Caco-2 (cell line): ENCODE measurements at regions not wholly inside any gene's neighbourhood (a gene's known extent, or its start where the extent isn't known, plus 50 kb on each side); places are given as distances from the start of the nearest gene placed in this dataset.

Experiments used
- BruUV-seq: library from RNA; stranded (reverse); fragments of 400-500 nt; replicated peaks from 2 replicates; lab custom pipeline; 2021; lab: Mats Ljungman, UMichigan
- CTCF ChIA-PET: fragments of 300-600 bp; sonication (Branson Sonifier 250); formaldehyde crosslinking; loops from one replicate; lab custom pipeline; 2022; ENCODE audit warnings: antibody characterized with exemption; lab: Charles Lee
- POLR2A ChIA-PET: fragments of 300-600 bp; sonication (Branson Sonifier 250); formaldehyde crosslinking; loops from one replicate; lab custom pipeline; 2022; ENCODE audit warnings: antibody characterized with exemption; lab: Charles Lee
- DNase-seq, 2 experiments: peaks; one replicate each; pipeline versions ENCODE4 v3.0.0 to v3.0.0-alpha.2; 2020 to 2022
- H3K27me3 ChIP-seq: replicated peaks from 2 replicates; pipeline ENCODE4 v1.6.0; 2011; ENCODE audit warnings: low read length; ENCODE audit not compliant: control insufficient read depth, insufficient read depth
- H3K36me3 ChIP-seq: 2 replicates; pipeline ENCODE4 v1.5.1; 2011; ENCODE audit warnings: low read length; ENCODE audit not compliant: control insufficient read depth, insufficient read depth
- H3K4me1 ChIP-seq: fragments of 250-450 bp; sonication (Bioruptor Pico); 2 replicates; pipeline ENCODE4 v1.5.1; 2020; ENCODE audit warnings: mild to moderate bottlenecking
- H3K4me3 ChIP-seq: 2 replicates; pipeline ENCODE4 v1.5.1; 2011; ENCODE audit warnings: low read depth, mild to moderate bottlenecking, control low read depth, low read length
- H3K9me3 ChIP-seq: fragments of 250-450 bp; sonication (Bioruptor Pico); 2 replicates; pipeline ENCODE4 v1.5.1; 2020; ENCODE audit warnings: mild to moderate bottlenecking, moderate library complexity
- H3K27ac Mint-ChIP-seq: one replicate; pipeline ENCODE4 v1.8.0; 2022; ENCODE audit warnings: mixed read lengths; ENCODE audit not compliant: unreplicated experiment
- H3K27me3 Mint-ChIP-seq: one replicate; pipeline ENCODE4 v1.8.0; 2022; ENCODE audit warnings: mixed read lengths; ENCODE audit not compliant: insufficient read depth, unreplicated experiment
- H3K36me3 Mint-ChIP-seq: one replicate; pipeline ENCODE4 v1.8.0; 2022; ENCODE audit warnings: mild to moderate bottlenecking, mixed read lengths; ENCODE audit not compliant: insufficient read depth, unreplicated experiment
- H3K4me1 Mint-ChIP-seq: one replicate; pipeline ENCODE4 v1.8.0; 2022; ENCODE audit warnings: low read depth, mixed read lengths; ENCODE audit not compliant: unreplicated experiment
- H3K4me3 Mint-ChIP-seq: one replicate; pipeline ENCODE4 v1.8.0; 2022; ENCODE audit warnings: mild to moderate bottlenecking, moderate library complexity, mixed read lengths; ENCODE audit not compliant: unreplicated experiment
- H3K9me3 Mint-ChIP-seq: one replicate; pipeline ENCODE4 v1.8.0; 2022; ENCODE audit warnings: mixed read lengths; ENCODE audit not compliant: unreplicated experiment
- CTCF ChIP-seq, 2 experiments: fragments of 200-600 bp in 1 of 2; IDR thresholded peaks; 1 replicate in 1 of 2; 2 replicates in 1 of 2; pipeline versions ENCODE4 v1.5.1 to v1.8.0; 2011 to 2022; ENCODE audit warnings: antibody characterized with exemption in 1 of 2, control low read depth in 1 of 2, inconsistent platforms in 1 of 2, low read depth in 1 of 2, low read length in 1 of 2, mild to moderate bottlenecking in 1 of 2, moderate library complexity in 1 of 2; ENCODE audit not compliant: insufficient read depth in 1 of 2, severe bottlenecking in 1 of 2, unreplicated experiment in 1 of 2
- intact Hi-C: fragments of 100-400 bp; cut with micrococcal nuclease; formaldehyde crosslinking; loops from one replicate; pipeline ENCODE4 v1.10.0; 2022; ENCODE audit not compliant: unreplicated experiment

DNA sequence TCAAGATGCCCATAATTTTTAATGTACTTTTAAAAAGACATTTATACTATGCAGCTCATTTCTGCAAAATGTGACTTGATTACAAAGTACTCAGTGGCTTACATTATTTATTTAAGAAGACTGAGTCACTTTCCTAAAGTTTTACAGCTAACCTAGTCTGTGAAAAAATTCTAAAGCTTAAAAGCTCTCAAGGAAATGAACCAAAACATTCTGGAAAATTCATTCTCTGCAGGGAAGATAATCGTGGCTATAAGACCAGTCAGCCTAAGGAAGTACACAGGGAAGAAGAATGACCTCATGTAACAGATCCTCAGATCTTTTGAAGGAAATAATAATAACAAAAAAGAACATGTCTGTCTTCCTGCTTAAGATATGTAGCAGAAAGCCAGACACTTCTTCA lies 232.1 kb upstream of the STK17B start:
- BruUV-seq: no TSS peak
- Mint-ChIP-seq H3K9me3 (no peaks in the 10 kb centered on the region), H3K4me1 (no peaks in the 10 kb centered on the region), H3K36me3 (no peaks in the 10 kb centered on the region), H3K4me3 (no peak overlapping the region), H3K27ac (no peak overlapping the region), H3K27me3 (no peaks in the 10 kb centered on the region)
- DNase-seq: no peak
- no peaks in the 10 kb centered on the region for H3K4me1 ChIP-seq
- POLR2A ChIA-PET: no interaction called here
- H3K9me3 ChIP-seq: no peaks in the 10 kb centered on the region
- intact Hi-C loops: no loop called here
- TF ChIP-seq CTCF (IDR thresholded peaks at IDR 0.05; ENCODE audit: insufficient read depth in 1 of 2, low read depth in 1 of 2, low read length in 1 of 2, severe bottlenecking in 1 of 2, unreplicated experiment in 1 of 2): no peak
- CTCF ChIA-PET: no interaction called here
- H3K36me3 ChIP-seq: no peaks in the 10 kb centered on the region
- no peaks in the 10 kb centered on the region for H3K27me3 ChIP-seq
- H3K4me3 ChIP-seq: no peak overlapping the region

GRCh38 chr2:196404276-196404675 lies 232.9 kb upstream of the STK17B start:
- Mint-ChIP-seq H3K27ac (no peak overlapping the region), H3K4me1 (no peaks in the 10 kb centered on the region), H3K27me3 (no peaks in the 10 kb centered on the region), H3K4me3 (no peak overlapping the region), H3K9me3 (no peaks in the 10 kb centered on the region), H3K36me3 (no peaks in the 10 kb centered on the region)
- POLR2A ChIA-PET: no interaction called here
- Histone ChIP-seq H3K4me1 (no peaks in the 10 kb centered on the region), H3K4me3 (no peak overlapping the region), H3K27me3 (no peaks in the 10 kb centered on the region), H3K36me3 (no peaks in the 10 kb centered on the region), H3K9me3 (no peaks in the 10 kb centered on the region)
- TF ChIP-seq CTCF (IDR thresholded peaks at IDR 0.05; ENCODE audit: insufficient read depth in 1 of 2, low read depth in 1 of 2, low read length in 1 of 2, severe bottlenecking in 1 of 2, unreplicated experiment in 1 of 2): no peak
- DNase-seq: no peak
- intact Hi-C loops: no loop called here
- CTCF ChIA-PET: no interaction called here
- no TSS peak for BruUV-seq

DNA sequence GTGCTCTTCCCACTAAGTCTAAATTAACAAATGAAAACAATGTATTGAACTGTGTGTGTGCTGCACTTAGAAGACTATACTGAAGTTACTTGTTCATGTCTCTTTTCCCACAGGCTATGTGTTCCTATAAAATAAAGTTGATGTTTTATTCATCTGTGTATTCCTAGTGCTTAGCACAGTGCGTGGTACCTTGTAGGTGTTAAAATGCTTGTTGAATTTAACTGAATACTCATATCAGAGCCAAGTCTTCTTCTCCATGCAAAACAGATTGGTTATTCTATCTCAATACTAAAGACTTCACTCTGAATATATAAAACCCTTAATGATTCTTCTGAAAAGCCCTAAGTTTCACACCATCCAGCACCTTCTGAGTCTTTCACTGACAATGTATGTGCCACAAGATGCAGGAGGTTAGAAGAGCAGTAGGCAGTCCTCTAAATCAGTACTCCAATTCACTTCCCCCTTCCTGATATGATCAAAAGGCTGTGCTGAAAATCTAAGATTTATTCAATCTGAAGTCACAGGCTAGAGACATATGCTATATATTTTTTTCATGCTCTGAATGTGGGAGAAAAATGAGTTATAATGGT lies 231.7 kb upstream of the CCDC150 start:
- no peaks in the 10 kb centered on the region for H3K27me3 ChIP-seq
- no peaks in the 10 kb centered on the region for H3K9me3 Mint-ChIP-seq
- ChIA-PET POLR2A (no interaction called here), CTCF (no interaction called here)
- H3K36me3 ChIP-seq: no peaks in the 10 kb centered on the region
- no peaks in the 10 kb centered on the region for H3K9me3 ChIP-seq
- no peaks in the 10 kb centered on the region for H3K4me1 Mint-ChIP-seq
- no TSS peak for BruUV-seq
- no peak overlapping the region for H3K4me3 Mint-ChIP-seq
- H3K4me1 ChIP-seq: no peaks in the 10 kb centered on the region
- no peaks in the 10 kb centered on the region for H3K27me3 Mint-ChIP-seq
- no peak for DNase-seq
- H3K36me3 Mint-ChIP-seq: no peaks in the 10 kb centered on the region
- H3K27ac Mint-ChIP-seq: no peak overlapping the region
- TF ChIP-seq CTCF (IDR thresholded peaks at IDR 0.05; ENCODE audit: insufficient read depth in 1 of 2, low read depth in 1 of 2, low read length in 1 of 2, severe bottlenecking in 1 of 2, unreplicated experiment in 1 of 2): no peak
- intact Hi-C loops: no loop called here
- no peak overlapping the region for H3K4me3 ChIP-seq
